GM19455 (cell line): ENCODE measurements at regions not wholly inside any gene's neighbourhood (a gene's known extent, or its start where the extent isn't known, plus 50 kb on each side); places are given as distances from the start of the nearest gene placed in this dataset.

ENCODE experiments used
- ATAC-seq: cut with Tn5 transposase; IDR thresholded peaks from one replicate; pipeline ENCODE4 v1.9.1; 2021; ENCODE audit not compliant: unreplicated experiment

DNA sequence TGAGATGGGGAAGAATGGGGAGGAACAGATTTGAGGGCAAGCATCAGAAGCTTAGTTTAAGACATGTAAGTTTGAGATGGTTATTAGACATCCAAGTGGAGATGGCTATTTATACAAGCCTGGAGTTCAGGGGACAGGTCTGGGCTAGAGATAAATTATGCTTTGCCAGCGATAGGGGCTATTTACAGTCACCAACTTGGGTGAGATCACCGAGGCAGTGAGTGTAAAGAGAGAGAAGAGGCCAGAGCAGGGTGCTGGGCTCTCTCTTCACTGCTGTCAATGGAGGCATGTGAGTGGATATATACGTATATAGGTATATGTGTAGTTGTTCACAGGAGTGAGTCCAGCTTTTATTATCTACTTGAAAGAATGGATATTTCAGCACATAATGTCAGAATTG, 81.0 kb downstream of the QPCT start:
- ATAC-seq, result no peak

DNA sequence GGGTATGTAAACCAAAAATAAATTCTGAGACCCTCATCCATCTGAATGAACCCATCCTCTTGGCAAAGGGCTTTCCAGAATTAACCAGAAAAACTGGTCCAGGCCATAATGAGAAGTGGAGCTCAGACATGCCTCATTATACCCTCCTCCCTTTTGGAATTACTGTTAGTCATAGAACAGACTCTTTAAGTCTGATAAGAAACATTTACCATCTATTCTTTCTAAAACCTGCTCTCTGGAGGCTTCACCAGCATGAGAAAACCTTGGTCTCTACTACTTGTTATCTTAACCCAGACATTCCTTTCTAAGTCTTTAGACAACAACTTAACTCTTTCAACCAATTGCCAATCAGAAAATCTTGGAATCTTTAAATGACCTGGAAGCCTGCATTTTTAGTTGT, 82.8 kb downstream of the QPCT start:
- ATAC-seq, result no peak

DNA sequence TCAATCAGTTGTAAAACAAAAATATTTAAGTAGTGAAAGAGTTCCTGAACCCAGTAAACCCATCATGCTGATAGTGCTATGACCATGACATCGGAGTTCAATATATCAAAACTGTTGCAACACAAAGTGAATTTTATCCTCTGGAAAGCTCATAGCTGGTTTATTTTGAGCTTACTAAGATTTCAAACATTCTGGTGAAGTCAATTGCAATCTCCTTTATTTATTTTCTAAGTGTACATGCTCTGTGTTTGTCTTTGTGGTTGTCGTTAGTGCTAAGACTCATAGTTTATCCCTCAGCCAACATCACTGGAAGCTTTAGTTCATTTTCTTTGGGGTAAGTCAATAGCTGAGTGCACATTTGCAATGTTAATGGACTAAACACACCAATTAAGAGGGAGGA, 91.9 kb downstream of the QPCT start:
- no peak for ATAC-seq

DNA sequence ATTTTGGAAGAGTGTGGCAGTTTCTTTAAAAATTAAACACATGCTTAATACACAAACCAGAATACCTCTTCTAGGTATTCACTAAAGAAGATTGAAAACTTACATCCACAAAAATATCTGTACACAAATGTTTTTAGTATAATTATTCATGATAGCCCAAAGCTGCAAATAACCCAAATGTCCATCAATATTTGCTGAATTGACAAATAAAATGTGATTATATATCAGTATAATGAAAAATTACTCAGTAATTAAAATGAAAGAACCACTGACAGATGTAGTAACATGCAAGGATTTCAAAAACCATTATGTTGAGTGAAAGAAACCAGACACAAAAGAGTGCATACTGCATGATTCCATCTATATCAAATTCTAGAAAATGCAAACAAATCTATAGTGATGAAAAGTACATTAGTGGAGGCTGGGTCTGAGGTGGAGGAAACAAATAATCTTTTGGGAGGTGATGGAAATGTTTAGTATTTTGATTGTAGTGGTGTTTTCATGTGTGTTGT, 94.8 kb downstream of the QPCT start:
- no peak for ATAC-seq

DNA sequence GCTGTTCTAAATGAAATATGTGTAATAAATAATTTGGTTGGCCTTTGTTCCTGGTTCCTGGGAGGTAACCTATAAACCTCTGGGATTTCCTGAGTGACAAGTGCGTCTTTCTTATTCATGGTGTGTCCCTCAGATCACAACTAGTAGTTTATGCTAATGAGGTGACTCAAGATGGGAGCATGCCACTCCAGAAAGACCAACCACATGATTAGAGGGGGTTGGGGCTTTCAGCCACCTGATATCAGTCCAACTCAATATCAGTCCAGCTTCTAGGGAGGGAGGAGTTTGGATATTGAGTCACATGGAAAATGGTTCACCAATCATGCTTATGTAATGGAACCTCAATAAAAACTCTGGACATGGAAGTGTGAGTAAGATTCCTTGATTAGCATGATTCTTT, 96.6 kb downstream of the QPCT start:
- ATAC-seq, result no peak

DNA sequence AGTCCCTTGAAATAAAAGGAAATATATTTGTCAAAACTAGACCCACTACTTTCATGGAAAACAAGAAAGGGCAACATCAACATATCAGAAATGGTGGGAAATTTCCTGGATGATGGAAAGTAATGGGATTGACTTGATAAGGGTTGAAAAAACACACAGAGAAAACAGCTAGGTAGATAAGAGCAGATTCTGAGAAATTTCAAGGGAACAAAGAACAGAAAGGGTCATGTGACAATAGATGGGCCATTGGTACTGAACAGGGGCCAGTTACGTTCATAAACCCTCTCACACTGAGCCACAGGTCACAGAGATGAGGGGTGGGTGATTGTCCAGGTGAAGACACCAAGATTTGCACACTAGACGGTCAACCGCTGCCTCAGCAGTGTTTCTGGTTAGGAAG, 98.7 kb downstream of the QPCT start:
- no peak for ATAC-seq

DNA sequence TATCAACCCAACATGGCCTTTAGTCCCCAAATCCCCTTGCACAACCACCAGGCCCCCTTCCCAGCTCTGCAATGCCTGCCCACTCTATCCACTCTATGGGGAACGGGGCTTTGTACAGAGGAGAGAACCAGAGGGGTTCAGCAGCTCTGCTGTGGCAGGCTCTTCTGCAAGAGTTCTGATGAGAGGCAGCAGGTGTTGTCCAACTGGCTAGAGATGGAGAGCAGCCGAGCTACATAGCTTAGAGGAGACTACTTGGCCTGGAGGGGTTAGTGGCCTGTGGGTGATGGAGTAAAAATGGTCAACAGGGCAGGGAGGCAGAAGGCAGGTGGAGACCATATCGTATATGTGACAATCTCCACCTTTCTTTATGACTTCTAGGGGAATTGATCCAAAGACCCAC, 103.0 kb downstream of the QPCT start:
- no peak for ATAC-seq

DNA sequence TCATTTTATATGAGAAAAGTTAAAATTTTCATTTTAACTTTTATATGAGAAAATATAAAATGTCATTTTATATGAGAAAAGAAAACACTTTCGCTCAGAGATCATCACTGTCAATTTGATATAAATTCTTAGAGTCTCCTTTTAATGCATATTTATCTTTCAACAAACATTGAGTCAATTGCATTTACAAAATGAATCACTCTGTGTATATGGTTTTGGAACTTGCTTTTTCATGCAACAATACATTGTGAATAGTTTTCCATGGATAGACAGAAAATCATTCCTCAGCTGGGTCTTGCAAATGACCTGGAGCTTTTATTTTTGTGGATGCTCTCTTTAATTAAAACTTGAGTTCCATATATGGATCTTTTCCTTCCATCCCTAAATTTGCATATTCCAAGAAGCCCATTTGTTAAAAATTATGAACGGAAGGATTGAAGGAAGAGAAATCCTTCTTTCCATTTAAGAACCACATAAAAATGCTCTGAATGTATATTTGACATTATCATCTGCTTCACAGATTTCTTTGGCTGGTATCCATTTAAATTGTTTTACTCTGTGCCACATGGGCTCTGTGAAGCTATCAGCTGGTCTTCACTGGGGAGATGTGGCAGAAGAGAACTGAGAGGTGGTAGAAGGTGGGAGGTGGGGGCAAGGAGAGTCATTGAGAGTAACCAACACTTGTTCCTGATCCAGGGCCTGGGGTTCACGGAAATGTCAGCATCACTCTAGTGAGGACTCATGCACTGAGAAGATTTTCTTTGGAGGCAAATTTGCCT, 104.1 kb downstream of the QPCT start:
- ATAC-seq, result no peak

DNA sequence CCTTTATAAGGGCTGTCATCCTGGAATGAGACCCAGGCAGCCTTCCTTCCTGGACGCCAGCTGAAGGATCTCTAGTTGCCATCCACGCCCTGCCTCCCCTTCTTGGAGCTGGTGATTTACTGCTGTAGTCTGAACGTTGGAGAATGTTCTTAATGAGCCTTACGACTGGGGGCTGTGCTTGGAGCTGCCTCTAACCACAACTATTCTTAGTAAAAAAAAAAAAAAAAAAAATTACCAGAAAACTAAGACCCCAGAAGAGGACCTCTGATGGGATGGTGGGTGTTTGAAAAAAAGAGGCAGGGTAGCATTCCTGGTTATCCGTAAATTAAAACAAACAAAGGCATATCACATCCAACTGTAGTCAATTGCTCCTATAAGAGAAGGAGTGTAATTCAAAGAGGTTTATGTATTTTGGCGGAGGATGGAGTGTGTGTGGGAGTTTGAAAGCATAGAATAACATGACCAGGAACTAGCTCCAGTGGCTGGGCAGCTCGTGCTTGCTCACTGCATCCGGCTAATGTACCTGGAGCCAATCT, 105.4 kb downstream of the QPCT start:
- no peak for ATAC-seq

DNA sequence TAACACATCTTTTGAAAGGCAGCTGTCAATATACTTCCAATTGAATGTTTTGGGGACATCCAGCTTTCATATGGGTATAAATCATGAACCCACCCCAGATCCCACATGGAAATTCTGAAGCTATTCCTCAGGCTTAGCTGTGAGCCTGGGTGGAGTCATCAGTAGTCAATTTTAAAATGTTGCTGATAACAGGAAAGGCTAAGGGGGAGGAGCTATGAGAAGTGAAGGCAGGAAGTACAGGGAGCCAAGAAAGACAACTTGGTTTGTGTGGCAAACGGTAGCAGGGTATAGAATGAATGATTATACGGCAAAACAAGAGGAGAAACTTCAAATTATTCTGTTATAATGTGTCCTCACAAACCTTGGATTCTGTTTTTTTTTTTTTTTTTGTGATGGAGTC, 108.6 kb downstream of the QPCT start:
- ATAC-seq, result no peak

DNA sequence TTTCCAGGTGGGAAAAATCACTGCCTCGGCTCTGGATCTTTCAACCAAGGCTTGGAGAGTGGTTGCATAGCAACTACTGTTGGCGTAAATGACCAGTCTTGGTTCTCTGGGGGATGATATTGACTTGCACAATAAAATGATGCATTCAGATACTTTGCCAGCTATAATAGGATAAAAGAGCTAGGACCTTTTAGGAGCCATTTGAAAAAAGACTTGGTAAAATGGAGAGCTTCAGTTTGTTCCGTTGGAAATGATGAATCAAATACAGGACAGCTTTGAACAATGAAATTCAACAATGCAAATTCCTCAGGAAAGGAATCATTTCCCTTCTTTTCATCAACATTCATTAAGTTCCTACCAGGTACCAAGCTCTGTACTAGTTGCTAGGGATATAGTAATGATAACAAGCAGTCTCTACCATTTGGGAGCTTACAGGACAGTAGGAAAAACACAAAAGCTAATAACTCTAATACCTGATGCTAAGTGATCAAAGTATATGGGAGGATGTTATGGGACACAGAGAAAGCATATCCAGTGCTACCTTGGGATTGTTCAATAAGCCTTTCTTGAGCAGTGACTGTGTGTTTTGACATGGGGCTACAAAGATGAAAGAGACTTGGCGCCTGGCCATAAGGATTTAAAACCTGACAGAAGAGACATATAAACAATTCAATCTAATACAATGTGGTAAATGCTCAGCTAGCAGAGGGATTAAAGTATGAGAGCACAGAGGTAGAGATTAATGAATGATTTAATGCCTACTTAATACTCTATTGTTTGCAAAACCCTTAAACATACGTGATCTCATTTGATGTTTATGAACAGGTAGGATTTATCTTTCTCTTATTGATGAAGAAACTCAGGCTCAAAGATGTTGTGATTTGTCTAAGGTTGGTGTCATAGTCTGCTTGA, 110.7 kb downstream of the QPCT start:
- no peak for ATAC-seq

DNA sequence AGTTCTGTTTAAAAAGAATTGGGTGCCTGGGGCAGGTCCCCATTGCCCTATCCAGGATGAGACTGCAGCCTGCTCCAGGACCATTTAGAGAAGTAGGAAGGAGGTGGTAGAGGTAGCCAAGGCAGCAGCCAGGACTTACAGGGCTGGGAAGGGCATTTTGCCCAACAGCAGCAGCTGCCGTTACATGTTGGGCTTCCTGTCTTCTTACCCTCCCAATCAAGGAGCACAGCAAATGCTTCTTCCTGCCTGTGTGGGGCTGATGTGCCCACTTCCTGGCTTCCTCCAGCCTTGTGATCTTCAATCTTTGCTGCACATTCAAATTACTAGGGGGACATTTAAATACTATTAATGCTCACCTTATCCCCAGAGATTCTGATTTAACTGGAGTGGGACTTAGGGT, 112.0 kb downstream of the QPCT start:
- no peak for ATAC-seq

DNA sequence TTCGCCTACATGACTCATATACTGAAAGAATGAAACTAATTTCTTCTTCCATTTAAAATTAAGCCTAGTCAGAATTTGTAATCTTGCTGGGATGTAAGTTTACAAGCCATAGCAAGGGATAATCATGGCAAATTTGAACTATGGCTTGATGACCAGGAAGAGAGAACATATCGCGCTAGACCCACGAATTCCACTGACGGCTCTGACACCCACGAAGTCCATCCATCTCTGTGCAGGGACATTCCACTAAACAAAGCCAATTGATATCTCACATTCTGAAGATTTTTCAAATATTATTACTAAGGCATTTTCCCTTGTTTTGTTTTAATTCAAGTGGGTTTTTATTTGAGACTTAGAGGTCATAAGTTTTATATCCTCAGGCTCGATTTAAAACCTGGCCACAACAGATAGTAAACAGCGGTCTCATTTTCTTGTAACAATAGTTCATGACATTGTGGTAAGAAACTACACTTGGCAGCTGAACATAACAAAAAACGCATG, 113.0 kb downstream of the QPCT start:
- no peak for ATAC-seq

DNA sequence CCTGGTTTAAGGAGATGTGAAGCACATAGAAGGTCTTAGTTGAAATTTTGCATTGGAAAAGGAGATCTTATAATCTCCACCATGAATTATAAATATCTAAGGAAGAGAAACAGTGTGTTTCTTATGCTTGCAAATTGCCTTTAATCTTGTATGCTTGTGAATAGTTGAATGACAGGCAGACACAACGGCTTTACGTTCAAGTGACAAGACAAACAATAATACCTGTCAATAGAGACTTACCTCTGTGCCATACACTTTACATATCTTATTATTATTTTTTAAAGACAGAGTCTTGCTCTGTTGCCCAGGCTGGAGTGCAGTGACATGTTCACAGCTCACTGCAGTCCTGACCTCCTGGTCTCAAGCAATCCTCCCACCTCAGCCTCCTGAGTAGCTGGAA, 113.7 kb downstream of the QPCT start:
- ATAC-seq, result no peak

DNA sequence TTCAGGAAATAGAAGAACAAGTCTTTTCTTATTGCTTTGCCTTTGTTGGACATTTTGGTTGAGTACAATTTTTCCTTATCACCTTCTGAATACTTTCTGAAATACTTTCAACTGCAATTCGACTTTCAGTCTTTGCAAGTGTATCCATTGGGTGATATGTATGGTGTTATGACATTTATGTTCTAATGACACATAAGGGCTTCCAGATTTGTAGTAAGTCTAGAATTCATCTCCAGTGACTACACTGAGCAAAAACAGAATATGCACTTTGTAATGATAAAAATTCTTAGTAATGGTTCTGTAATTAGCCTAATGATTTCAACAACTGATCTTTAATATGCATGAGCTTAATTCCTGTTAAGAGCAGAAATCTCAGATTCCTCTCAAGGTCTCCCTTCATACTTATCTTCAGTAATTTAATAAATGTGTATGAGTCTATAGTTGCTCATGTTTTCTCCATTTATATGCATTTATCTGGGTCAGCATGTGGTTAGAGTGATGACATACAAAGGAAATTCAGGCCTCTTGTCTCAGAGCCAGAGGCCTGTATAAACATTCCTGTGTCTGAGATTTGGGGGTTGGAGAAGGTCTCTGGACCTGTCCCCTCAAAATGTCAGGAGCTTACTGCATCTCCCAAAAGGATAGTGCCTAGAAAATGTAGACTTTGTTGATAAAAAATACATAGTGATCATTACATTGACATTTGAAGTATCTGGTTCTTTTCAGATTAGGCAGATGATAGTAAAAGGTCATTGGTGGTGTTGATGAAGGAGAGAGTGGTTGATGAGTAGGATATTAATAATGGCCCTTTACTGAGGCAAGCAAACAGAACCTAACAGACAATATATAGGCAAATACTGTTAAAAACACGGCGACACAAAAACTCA, 114.9 kb downstream of the QPCT start:
- no peak for ATAC-seq

DNA sequence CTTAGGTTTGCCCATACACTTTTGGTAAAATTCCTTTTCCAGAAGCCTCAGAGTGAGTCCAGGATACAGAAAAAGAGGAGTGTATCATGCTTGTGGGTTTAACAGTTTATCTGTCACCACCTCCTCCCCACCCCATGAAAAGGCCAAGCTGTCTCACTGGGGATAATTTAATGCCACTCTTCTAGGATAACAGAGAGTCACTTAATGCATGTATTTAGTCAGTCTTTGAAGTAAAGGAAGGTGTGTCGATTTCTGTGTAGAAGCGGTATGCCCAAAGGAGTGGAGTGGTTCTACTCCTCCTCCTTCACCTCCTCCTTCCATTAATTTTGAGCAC, 116.4 kb downstream of the QPCT start:
- no peak for ATAC-seq

DNA sequence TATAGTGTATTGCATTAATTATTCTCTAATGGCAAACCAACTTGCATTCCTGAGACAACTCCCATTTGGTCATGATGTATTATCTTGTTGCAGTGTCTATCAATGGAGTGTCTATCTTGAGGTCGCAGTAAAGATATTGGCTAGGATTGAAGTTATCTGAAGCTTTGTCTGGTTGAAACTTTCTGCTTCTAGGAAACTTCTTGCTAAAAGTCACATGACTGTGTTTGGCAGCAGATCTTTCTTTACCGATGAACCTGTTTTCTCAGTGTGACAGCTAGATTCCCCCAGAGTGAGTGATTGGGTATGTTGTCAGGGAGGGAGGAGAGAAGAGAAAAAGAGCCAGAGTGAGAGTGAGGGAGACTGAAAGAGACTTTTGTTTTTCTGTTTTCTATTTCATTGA, 119.6 kb downstream of the QPCT start:
- ATAC-seq, result no peak

DNA sequence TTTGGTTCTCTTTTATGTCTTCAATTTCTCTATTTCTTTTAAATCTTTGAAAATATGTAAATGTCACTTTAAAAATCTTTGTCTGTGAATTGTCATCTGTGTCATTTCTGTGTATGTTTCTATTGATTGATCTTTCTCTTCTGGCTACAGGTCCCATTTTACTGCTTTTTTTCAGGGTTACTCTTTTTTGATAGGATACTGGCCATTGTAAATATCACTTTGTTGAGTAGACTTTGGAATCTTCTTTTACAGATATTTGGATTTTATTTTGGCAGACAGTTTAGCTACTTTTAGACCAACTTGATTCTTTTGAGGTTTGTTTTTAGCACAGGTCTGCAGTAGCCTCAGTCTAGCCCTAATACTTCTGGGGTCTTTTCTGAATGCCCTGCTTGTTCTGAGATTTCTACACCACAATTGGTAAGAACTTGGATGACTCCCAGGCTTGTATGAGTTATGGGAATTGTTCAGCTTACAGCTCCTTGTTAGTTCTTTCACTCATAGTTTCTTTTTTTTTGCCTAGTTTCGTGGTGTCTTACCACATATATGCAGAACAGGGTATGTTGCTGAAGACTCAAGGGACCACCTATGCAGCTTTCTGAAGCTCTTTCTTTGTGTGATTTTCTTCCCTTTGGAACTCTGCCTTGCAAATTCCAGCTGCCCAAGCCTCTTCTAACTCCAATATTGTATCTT, 122.2 kb downstream of the QPCT start:
- ATAC-seq, result no peak

DNA sequence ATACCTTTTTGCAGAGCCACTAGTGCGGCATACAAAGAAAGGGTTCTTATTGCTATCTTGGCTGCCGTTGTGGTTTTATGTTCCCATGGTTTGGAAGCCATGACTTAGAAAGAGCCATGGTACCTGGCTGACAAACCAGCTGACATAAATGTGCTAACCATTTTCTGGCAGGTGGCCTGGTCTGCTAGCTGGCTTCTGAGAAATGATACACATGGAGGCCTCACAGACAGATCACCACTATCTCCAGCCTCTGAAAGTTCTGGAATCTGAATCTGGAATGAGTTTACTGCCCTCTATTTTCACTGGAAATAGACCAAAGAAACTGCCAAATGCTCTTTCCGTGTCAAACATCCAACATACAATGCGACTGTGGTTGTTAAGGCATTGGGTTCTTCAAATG, 123.7 kb downstream of the QPCT start:
- ATAC-seq, result no peak

DNA sequence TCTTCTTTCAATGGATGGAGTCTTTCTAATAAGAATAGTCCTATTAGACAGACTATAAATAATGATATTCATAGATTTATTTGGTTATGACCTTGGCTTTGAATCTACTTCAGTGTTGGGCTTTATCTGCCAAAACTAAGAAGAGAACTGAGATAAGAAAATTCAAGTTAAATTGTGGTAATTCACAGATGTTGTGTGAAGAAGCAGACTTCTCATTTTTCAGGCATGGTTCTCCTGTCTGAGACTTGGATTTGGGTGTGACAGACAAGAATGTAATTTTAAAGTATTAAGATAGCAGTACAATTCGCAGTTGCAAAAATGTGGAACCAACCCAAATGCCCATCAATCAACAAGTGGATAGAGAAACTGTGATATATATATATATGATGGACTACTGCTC, 124.7 kb downstream of the QPCT start:
- no peak for ATAC-seq
